NCI-H345 treated with DMSO at 0.1 percent for 48 hours (cell line): ENCODE measurements at regions not wholly inside any gene's neighbourhood (a gene's known extent, or its start where the extent isn't known, plus 50 kb on each side); places are given as distances from the start of the nearest gene placed in this dataset.
"Not testable (repeated sequence)": the region's sequence is repeated elsewhere in the genome, so short reads cannot be mapped to it uniquely, and the experiment has no call there.

Experiments
- DNase-seq: peaks from one replicate; lab custom pipeline; 2025; ENCODE audit not compliant: unreplicated experiment; lab: John Stamatoyannopoulos, UW

DNA sequence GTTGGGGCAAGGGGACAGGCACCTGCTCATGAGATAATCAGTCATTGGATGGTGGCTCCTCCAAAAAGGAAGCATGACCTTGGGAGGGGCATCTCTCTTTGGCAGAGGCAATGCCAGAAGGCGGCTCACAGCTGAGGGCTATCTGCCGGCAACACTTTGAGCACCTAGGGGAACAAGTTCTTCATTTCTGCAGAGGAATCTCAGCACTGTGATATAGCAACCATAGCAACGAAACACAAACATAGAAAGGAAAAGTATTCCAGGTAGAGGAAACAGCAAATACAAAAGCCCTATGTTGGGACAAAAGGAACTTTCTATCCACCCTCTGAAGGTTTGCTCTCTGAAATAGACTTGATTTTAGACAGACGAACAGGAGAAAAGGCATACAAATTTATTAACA lies 89.1 kb upstream of the NEDD4L start:
- no peak for DNase-seq

DNA sequence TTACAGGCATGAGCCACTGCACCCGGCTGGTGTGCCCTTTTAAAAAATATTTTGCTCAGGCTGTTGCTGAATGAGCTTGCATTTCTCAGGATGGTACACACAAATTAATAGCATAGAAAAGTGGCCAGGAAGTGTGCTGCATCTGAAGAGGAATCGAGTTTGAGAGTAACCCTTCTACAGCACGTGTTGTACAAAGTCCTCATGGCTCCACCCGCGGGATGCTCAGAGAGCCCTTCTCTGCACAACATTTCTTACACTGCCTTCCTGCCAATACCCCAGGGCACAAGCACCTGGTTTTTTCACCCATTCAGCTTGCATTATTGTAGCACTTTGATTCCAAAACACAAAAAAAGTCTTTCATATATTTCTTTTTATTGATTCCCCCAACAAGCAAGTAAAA lies 90.1 kb upstream of the NEDD4L start:
- no peak for DNase-seq

DNA sequence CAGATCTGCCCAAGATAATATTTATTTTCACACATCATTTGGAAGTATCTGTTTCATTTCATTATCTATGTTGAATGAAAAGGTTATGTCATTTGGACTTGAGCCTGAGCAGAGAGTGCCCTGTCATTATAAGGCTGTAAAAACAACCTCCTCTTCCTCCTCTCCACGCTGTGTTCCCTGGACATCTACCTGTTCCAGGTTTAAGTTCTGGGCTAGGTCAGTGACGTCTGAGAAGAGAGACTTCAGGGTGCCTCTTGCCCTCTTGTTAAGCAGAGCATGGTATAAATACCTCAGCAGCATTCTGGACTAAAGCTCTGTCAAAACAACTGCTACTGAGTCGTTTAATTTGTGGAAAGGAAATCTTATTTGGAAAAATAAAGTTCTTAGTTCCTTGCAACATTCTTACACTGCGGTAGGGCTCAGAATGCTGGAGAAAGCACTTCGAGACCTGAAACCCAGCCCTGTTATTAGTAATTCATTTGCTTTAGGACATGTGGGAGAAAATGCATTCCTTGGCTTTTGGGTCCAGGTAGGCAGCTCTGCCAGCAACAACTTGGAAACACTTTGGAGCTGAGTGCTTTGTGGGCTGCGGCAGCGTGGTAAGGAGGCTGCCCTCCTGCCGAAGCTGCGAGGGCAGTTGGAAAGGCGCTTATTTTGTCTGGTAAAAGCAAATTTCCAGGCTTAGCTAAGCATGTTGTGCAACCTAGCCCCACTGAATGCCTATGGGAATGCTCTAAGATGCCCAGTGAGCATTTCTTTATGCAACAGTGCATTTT lies 91.8 kb upstream of the NEDD4L start:
- no peak for DNase-seq

- no peak for DNase-seq
These were observed 92.8 kb upstream of the NEDD4L start for GRCh38 chr18:57951117-57951796.

DNA sequence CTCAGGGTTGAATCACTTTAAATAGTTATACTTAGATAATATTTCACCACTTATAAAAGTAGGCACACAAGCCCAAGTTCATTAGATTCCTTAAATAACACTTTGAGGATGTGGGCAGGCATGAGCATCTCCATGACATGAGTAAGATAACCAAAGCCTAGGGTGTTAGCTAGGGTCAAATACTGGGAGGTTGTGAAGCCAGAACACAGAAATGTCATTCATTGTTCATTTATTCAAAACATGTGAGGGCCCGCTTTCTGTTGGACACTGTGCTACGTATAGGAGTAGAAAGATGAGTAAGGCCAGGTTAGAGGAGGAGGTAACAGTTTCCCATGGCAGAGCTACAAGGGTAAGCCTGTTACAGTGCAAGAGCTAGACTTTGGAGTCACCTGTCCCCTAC lies 93.5 kb upstream of the NEDD4L start:
- DNase-seq: no peak

DNA sequence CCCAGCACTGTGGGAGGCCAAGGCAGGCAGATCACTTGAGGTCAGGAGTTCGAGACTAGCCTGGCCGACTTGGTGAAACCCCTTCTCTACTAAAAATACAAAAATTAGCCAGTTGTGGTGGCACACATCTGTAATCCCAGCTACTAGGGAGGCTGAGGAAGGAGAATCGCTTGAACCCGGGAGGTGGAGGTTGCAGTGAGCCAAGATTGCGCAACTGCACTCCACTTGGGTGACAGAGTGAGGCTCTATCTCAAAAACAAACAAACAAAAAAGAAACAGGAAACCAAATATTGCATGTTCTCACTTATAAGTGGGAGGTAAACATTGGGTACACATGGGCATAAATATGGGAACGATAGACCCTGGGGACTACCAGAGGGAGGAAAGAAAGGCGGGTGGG lies 94.7 kb upstream of the NEDD4L start:
- DNase-seq: not testable (repeated sequence)

DNA sequence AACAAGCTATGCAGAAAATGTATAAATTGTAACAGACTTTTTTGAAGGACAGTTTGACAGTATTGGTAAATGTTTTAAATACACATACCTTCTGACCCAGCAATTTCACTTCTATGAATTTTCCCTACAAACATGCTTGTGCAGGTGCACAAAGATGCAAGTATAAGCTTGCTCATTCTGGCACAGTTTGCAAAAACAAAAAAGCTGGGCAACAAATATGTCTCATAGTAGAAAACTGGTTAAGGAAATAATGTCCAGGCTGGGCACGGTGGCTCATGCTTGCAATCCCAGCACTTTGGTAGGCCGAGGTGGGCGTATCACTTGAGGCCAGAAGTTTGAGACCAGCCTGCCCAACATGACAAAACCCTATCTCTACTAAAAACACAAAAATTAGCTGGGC lies 96.9 kb upstream of the NEDD4L start:
- DNase-seq: no peak

GRCh38 chr18:57943723-57944122 lies 100.3 kb upstream of the NEDD4L start:
- DNase-seq: no peak

- no peak for DNase-seq
These were observed 101.5 kb upstream of the NEDD4L start for GRCh38 chr18:57942493-57942892.

GRCh38 chr18:57941841-57942489 lies 102.1 kb upstream of the NEDD4L start:
- no peak for DNase-seq

GRCh38 chr18:57940166-57940660 lies 103.8 kb upstream of the NEDD4L start:
- no peak for DNase-seq

DNA sequence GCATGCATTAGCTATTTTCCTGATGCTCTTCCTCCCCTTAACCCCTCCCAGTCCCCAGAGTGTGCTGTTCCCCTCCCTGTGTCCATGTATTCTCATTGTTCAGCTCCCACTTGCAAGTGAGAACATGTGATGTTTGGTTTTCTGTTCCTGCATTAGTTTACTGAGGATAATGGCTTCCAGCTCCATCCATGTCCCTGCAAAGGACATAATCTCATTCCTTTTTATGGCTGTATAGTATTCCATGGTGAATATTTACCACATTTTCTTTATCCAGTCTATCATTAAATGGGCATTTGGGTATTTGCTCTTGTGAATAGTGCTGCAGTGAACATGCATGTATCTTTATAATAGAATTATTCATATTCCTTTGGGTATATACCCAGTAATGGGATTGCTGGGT lies 109.7 kb upstream of the NEDD4L start:
- not testable (repeated sequence) for DNase-seq

DNA sequence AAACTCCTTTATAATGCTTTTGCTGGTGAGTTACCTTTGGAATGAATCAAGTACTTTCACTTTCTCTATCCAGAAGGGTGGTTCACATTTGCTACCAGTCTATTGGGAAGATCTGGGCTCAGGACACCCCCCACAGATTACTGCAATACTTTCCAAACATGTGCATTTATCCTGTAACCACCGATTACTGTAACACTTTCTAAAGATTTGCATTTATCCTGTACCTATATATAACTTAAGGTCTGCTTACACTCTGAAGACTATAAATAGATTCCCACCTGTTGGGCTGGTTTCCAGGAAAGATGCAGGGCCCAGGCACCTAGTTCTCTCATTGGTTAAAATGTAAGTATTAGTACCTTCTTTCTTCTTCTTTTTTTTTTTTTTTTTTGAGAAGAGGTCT lies 113.0 kb upstream of the NEDD4L start:
- peak; percentile 16 for DNase-seq

DNA sequence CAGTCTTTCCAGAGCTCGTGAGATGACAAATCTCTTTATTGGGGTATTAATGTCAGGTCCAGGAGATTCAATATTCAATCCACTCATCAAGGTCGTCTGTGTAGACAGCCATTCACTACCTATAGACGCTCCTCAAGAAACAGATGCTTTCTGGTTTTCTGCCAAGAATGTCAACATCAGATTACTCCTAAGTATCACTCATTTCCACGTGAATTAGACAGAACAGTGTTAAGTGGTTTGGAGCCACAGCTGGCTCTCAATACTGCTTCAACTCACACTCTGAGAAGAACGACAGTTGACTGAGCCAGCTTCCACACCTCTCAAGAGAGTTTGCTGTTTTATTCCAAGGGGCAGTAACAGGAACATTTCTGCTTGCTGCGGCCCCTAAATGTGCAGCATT lies 113.5 kb upstream of the NEDD4L start:
- DNase-seq: peak; percentile 62

DNA sequence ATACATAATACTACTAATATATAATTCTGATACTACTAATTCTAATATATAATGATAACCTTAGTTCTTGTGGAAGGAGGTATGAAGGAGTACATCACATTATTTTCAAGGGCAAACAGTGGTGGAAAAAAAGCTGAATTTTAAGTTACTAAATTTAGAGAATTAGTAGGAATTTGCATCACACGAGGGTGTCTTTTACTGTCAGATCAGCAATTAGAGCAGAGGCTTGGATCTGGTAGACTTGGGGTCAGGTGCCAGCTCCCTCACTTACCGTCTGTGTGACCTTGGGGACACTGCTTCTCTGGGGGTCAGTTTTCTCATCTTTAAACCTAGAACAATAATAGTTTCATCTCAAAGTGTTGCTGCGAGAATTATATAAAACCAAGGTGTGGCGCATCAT lies 114.1 kb upstream of the NEDD4L start:
- no peak for DNase-seq

DNA sequence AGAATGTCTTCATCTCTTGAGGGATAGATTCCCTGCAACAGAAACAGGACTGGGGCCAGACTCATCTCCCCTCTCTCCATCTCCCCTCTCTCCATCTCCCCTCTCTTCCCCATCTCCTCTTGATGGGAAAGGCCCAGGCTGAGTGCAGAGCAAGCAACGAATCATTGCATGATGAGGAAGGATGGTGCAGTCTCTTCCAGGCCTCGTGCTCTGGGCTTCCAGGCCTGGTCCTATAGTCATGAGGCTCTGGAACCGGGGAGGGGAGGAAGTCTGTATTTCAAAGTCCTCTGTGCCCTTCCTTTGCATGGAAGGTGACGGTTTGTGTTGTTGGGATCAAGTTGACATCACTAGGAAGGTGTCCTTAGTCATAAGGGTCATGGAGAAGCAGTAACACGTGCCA lies 115.6 kb upstream of the NEDD4L start:
- no peak for DNase-seq

DNA sequence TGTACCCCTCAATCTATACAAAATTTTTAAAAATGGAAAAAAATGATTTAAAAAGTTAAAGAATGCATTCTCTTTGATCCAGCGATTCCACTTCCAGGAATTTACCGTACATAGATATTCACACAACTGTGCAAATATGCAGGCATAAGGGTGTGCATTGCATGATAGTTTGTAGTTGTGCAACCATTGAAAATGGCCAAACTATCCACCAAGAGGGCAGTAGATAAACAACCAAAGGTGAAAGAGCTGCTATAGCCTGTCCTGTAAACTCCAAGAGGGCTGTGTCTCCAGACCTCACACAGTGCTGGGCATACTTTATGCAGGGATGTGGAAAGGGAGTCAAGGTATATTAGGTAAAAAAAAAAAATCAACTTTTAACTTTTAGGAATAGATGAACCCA lies 116.5 kb upstream of the NEDD4L start:
- no peak for DNase-seq

DNA sequence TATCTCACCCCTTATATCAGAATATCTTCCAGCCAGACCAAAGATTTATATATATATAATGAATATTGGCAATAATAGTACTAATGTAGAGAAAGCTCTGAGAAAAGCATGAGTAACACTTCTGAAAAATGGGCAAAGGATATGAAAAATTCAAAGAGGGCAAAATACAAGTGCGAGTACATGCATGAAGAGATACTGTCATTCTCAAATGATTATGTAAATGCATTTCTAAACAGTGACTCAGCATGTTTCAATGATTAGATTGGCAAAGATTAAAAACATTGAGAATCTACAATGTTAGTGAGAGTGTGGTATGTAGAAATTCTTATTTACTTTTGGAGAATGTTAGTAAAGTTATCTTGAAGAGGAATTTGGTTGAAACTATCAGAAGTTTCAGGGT lies 118.3 kb upstream of the NEDD4L start:
- no peak for DNase-seq

GRCh38 chr18:57923611-57924010 lies 120.4 kb upstream of the NEDD4L start:
- DNase-seq: no peak

- no peak for DNase-seq
These were observed 119.8 kb upstream of the ATP8B1 start for GRCh38 chr18:57922885-57923284.

DNA sequence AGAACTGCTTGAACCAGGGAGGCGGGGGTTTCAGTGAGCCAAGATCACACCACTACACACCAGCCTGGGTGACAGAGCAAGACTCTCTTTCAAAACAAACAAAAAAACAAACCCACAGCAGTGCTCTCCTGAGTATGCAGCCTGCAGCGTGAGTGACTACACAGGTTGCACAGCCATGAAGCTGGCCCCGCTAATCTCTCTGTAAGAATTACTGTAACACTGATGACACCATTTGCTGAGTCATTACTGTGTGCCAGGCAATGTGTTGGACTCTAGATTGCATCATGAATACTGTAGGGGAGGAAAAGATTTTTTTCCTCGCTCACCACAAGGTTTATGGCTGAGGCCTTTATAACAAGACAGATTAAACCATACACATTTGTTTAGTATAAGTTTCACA lies 118.6 kb upstream of the ATP8B1 start:
- DNase-seq: no peak

GRCh38 chr18:57920036-57920435 lies 116.9 kb upstream of the ATP8B1 start:
- DNase-seq: no peak
